OCI-LY3 (cell line): ENCODE measurements at regions not wholly inside any gene's neighbourhood (a gene's known extent, or its start where the extent isn't known, plus 50 kb on each side); places are given as distances from the start of the nearest gene placed in this dataset.

Experiments used
- CTCF ChIP-seq: fragments of 200-600, 300-600 bp; sonication (generic); IDR thresholded peaks from 2 replicates; pipeline ENCODE4 v1.5.1; 2014; ENCODE audit warnings: antibody characterized with exemption, low read length, low read depth
- EZH2phosphoT487 ChIP-seq: fragments of 200-600 bp; shearing (Covaris generic); IDR thresholded peaks from 2 replicates; pipeline ENCODE4 v1.6.1; 2018; ENCODE audit warnings: antibody characterized with exemption, mixed run types, low read depth

GRCh38 chr6:98593676-98594075 is 240.7 kb upstream of the POU3F2 start:
- TF ChIP-seq CTCF (no peak), EZH2phosphoT487 (no peak)
